Kidney capillary endothelial cell (primary cell): ENCODE measurements at regions not wholly inside any gene's neighbourhood (a gene's known extent, or its start where the extent isn't known, plus 50 kb on each side); places are given as distances from the start of the nearest gene placed in this dataset.
A peak's percentile ranks its signal among the peaks of the same experiment; 100 is the strongest.

ENCODE experiments used
- DNase-seq: peaks from one replicate; pipeline ENCODE4 v3.0.0-alpha.2; 2018; ENCODE audit warnings: low spot score

DNA sequence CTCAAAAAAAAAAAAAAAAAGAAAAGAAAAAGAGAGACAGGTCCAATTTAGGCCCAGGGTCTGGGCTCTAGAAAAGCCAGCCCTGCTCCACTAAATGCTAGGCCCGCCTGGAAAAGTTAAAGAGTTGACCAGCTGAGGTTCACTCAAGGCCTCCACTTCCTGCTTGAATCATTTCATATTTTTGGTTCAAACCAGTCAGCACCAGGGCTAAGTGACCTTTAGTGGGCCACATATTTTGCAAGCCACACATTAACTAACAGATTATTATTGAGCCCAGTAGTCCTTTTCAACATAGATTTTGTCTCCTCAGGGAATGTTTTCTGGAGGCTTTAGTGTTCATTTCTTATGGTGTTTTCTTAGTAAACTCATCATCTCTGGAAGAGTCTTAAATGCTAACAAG, 156.6 kb downstream of the TLR4 start:
- DNase-seq = no peak

DNA sequence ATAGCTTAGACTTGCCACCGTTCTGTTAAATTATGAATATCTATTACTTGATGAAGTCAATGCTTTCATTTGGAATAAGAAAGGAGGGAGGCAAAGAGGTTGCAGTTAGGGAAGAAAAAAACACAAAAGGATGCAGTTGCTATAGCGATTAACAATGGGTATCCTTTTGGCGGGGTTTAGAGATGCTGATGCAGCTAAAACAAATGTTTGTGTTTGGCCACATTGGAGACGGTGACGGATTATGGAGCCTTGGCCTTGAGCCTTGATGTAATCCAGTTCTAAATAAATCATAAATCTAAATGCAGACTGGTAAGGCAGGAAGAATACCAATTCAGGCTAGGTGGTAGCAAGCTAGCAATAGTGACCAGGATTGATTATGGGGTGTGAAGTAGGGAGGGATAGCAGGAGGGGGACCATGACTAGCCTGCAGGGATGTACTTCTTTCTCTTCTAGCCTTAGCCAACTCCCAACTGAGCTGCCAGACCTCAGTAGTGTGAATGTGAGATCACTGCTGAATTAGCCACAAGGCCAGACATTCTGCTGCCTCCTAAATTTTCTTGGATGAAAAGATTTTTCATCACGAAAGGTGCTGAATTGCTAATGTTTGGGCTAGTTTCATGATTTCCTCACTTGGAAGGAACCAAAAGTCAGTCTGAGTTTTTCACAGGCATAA, 160.3 kb downstream of the TLR4 start:
- DNase-seq = no peak

DNA sequence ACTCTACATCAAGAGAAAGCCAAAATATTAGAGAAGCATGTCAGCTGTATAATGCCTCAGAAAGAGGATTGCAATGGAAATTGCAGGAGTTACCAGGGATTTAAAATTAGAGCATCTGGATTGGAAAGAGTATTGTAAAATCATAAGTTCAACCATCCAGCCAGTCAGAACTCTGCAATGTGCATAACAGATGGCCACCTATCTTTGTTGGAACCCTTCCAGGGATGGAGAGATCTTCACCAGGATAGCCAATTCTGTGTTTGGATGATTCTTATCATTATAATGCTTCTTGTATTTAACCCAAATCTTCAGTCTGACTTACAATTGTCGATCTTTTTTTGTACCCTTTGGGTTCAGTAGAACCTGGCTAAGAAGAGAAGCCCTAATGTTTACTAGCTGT, 164.4 kb downstream of the TLR4 start:
- DNase-seq = no peak

DNA sequence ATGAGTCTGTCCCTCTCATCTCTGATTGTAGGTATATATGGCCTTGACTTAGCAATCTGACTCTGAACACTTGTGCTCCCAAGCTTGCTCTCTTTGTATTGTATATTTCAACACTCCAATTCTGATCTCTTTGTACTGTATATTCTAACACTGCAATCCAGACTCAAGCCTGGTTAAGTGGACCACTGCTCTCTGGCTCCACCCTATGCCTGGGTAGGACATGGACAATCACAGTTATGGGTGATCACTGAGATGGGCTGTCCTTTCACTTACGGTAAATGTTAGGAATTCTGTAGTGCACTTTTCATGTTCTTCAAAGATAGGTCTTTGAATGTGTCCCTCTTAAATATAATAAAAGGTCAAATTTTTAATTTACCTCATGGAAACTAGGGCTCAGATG, 165.1 kb downstream of the TLR4 start:
- no peak for DNase-seq

DNA sequence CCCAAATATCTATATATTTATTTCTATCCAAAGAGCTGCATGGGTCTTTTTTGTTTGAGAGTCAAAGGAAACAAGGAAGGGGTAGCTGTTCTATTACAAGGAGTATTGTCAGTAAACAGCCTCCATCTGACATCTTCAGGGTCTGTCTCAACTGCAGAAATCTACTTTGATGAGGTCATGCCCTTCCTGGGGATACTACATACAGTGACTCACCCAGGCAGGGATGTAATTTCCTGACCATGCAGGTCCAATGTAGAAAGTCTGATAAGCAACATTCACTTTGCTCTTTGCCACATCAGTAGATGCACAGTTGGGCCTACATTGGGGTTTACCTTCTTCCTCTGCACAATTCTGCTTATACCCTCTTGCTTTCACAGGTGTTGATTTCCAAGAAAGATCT, 165.5 kb downstream of the TLR4 start:
- DNase-seq = peak; percentile 60

DNA sequence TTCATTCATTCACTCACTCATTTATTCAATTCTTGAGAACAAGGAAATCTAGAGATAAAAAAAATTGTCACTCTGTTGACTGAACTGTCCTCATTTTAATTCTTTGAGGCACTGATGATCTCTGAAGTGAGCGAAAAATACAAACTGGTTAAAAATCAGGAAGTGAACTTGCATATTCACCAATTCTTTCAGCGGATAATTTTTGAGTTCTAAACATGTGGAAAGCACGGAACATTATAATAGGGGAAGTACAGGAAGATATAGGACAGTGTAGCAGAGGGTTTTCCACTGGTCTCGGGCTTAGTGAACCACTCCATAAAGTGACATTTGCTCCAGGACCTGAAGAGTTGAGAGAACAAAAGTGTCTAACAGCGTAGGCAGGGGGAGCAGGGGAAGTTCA, 169.5 kb downstream of the TLR4 start:
- no peak for DNase-seq

DNA sequence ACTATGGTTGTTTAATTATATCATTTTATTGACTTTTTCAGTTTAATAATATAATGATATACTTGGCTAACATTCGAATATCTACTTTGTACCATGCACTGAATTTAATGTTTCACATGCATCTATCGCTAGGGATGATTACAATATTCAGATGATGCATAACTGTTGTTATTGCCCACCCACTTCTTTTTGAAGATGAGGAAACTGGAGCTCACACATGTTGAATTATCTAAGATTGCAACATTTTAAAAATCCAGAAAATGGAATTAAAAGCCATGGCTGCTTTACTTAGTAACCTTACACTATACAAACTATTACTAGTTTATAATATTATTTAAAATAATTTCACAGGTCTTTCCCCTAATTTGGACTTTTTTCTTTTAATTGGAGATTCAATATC, 171.7 kb downstream of the TLR4 start:
- no peak for DNase-seq

DNA sequence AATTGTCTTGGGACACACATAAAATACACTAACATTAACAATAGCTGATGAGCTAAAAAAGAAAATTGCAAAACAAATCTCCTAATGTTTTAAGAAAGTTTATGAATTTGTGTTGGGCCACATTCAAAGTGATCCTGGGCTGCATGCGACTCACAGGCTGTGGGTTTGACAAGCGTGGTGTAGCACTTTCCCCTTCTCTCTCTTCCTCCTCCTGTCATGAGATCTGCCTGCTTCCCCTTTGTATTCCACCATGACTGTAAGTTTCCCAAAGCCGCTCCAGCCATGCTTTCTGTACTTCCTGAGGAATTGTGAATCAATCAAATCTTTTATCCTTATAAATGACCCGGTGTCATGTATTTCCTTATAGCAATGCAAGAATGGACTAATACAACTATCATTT, 178.0 kb downstream of the TLR4 start:
- DNase-seq = no peak

DNA sequence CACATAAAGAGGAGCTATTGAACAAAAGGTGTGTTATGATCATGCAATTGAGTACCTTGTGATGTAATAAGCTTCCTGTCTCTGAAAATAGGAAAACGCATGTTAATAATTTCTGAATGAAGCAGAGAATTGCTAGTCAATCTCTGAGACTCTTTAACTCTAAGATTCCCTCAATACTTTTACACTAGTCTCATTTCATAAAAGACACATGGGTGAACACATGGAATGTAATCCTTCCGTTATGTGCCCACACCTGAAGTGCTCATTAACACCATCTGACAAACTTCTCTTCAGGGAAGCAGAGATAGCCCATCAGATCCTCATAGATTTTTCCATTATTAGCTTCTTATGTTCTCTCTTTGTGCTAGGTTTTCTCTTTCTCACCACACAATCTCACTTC, 182.4 kb downstream of the TLR4 start:
- no peak for DNase-seq

DNA sequence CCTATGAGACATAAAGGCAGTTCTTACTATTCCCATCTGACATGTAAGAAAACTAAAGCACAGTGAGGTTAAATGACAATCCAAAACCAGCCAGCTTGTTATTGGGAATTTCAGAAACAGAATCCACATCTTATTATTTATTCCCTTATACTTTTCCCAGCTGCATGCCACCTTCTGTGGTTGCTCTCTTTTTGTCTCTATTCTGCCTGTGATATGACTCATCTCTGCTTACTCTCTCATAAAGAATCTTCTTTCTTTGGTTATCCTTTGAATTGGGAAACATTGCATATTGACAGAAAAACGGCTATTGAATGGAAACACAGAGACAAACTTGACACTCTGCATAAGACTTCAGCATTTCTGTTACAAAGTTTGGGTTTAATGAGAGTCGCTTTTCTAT, 183.2 kb downstream of the TLR4 start:
- no peak for DNase-seq

DNA sequence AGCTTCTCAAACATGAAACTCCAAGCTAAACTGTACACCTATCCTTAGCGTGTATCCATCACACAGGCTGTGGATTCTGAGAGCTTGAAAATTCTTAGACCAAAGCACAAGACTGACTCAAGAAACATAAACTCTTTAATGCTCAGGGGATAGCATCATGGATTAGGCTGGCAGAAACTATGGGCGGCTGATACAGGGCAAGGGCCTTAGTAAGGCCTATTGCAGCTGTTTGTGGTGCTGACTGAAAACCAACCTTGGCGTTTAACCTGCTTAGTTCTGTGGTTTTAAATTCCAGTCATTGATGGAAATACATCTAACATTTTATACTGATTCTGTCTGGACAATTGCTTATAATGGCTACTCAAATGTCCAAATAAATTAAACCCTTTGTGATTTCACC, 183.7 kb downstream of the TLR4 start:
- no peak for DNase-seq

DNA sequence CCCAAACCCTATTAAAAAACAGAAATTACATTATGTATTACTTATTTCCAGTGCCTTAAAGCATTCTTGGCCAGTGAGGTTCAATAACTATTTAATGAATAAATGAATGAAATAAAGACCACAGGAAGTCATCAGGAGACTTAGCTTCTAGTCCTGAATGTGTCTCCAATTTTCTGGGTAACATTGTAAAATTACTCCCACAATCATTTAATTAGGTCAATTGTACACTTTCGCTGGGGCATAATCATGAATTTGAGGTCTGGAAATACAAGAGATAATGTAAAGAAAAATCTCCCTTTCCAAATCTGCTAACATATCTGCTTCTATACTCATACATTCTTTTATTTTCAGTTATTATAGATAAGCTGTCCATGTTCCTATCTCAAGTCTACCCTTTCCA, 199.2 kb downstream of the TLR4 start:
- no peak for DNase-seq

DNA sequence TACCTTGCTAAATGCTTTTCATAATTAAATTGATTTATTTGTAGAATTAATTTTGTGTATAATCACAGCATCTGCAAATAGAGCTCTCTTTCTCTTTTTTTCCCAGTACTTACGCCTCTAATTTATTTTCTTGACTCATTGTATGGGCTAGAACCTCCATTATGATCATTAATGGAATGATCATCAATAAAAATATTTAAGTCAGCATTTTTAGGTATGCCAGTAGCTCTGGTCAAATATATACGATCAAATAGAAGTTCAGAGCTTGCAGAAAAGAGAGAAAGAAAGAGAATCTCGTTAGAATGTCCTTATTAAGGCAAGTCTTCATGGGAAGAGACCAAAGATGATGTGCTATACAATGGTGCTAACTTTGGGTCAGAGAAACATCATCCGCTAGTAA, 202.6 kb downstream of the TLR4 start:
- no peak for DNase-seq

DNA sequence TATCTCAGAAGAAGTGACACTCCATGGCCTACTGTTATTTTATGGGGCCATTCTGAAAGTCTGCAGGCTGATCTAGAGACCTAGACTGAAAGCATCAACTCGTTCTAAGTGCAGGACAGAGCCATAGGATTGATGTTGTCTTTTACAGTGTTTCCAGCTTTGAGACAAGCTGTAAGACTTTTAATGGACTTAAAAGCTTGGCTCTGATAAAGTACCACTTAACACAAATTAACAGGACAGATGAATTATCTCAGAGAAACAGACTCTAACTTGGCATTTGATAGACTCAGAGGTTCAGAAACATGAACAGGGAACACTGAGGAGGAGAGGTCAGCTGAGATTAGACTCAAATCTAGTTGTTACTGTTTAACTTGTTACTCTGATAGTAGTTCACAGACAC, 203.2 kb downstream of the TLR4 start:
- DNase-seq = no peak

DNA sequence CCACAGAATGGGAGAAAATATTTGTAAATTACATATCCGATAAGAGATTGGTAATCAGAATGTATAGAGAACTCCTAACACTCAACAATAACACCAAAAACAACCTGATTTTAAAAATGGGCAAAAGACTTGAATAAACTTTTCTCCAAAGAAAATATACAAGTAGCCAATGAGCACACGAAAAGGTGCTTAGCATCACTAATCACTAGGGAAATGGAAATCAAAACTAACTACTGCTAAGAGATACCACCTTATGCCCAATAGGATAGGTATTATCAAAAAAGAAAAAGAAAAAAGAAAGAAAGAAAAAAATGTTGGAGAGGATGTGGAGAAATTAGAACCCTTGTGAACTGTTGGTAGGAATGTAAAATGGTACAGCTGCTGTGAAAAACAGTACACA, 212.1 kb downstream of the TLR4 start:
- no peak for DNase-seq

DNA sequence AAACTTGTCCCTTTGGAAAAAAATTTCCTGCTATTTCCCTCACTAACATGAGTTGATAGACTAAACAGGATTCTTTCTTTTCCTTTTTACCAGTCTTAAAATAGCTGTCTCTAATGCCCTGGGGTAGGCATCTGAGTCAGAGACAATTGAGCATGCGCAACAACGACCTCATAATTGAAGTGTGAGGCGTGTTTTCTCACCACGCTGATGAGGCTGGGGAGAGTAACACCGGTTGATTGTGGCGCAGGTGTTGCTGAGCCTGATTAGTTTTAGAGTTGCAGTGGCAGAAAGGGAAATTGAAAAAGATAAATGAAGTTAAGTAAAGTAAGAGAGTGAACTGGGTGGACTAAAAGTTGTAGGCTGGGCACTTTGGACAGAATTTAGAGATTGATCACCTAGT, 213.7 kb downstream of the TLR4 start:
- DNase-seq = no peak

DNA sequence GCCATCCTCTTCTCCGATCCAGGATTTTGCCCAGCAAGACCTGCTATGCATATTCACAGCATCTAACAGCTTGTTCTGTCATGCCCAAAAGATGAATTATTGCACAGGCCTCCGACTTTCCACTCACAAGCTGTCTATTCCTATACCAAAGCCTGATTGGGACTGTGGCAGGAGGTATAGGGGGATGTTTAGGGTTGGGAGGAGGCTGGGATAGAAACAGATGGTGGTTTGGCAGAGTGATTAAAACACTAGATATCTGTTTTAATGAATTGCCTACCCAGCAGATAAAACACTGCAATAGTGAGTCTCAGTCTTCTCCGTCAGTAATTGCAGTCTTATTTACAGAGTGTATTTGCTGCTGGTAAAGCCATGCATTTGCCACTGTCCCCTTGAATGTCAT, 215.3 kb downstream of the TLR4 start:
- no peak for DNase-seq

DNA sequence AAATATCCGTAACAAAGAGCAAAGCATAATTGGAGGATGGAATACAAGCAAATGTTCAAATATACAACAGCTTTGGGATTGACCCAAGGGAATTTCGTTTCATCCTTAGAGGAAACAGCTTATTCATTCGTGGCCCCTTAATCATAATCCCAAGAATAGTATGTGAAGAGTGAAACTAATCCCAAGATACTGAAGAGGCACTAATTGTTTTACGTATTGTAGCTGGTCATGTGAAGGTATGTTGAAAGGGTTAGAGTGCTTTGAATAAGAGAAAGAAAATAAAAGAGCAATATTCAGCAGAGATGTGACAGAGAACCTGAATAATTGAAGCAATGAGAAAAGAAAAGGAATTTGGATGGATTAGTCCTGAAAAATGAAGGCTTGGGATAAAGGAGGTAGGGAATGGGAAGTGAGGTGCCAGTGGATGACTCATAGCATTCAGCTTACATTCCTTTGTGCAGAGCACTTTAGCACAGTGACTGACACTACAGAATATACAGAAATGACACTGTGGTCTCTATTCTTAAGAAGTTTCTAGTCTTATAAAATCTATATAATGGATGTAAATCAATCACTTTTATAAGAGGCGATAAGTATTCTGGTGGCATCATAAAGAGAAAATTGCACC, 221.9 kb downstream of the TLR4 start:
- DNase-seq = no peak

DNA sequence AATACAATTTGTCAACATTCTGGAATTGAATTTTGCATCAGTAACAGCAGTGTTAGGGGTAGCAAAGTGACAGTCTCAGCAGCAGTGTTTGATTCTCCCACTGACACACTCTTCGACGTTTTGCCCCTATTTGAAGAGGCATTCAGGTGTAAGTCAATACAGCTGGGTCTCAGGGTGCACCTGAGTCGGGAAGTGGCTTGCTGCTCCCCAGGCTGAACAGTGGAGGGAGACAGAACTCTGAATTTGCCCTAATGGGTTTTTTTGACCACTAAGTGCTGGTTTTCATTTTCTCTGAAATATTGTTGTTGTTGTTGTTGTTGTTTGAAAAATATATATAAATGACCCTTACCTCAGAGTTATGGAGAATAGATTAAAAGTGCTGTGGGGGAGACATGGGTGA, 223.2 kb downstream of the TLR4 start:
- no peak for DNase-seq

DNA sequence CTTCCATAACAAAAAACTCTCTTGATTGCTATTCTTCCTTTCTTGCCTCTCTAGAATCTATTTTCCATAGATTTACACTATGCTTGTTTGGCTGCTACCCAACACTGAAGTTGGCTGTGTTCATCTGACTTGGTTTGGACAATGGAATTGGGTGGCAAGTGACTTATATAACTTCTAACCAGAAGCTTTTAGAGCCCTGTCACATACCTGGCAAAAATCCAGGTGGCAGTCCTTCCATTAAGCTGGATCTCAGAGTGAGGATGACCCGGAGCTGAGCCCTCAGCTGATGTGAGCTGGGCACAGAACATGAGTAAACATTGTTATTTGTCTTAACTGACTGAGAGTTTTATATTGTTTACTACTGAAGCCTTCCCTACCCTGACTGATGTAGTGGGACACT, 225.7 kb downstream of the TLR4 start:
- no peak for DNase-seq

DNA sequence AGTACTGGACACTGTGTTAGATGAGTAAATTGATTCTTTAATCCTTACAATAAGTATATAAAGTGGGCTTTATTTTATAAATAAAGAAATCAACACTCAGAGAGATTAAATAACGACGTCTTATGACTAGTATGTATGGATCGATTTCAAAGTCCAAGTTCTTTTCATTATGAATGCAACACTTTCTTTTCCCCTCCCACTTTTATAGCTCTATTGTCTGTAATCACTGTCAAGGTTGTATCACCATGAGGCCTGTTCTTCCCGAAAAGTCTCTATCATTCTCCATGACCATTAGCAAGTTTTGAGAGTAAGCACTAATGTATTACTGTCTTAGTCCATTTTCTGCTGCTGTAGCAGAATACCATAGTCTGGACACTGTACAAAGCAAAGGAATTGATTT, 228.4 kb downstream of the TLR4 start:
- no peak for DNase-seq

DNA sequence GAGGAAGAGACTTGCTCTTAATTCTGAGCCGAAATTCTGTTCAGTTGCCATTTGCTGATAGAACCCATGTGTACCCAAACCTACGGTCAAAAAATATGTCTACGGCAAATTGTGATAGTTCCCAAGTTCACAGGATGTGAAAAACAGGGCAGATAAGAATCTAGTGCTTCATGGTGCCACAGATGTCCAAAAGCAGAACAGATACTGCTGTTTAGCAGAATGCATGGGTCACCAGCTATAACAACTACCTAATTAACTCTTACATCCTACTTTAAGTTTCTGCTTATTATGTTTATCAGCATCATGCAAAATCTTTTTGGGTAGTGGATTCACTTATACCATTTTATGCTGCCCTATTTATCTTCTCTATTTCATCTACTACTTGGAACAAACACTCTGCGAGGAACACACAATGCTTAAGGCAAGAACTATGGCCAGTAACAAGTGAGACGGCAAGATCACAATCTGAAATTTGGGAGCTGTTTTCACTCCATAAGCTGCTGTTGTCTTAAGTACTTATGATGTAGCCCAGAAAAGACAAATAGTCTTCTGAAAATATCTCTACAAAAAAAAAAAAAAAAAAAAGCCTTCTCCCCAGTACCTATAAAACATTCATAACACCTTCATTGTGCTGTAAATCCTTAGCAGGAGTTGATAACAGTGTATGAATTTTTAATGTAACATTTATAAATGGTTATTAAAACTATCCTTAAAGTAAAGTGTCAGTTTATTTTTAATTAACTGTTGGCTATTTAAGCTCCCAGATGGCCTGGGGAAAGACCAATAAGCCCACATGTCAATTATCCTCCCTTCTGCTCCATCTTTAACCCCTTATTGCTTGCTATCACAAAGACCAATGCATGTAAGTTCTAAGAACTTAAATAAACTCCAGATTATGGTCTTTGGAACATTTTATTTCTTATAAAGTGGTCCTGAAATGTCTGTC, 232.3 kb downstream of the TLR4 start:
- no peak for DNase-seq

DNA sequence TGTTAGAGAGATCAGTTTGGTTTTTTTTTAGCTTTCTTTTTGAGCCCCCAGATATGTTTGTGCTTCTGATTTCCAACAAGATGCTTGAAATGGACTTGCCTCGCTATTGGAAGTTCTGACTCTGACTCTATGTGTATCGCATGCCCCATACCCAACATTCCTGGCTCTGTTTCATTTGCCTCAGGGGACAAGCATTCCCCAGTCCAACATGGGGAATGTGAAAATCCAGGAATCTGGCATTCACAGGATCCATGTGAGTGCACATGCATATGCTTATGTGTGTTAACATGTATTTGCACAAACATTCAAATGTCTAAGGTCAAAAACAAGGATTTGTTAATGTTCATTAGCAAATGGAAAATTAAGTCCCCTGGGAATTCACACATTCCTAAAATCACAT, 233.9 kb downstream of the TLR4 start:
- DNase-seq = no peak
